Loucy (cell line): ENCODE measurements at regions not wholly inside any gene's neighbourhood (a gene's known extent, or its start where the extent isn't known, plus 50 kb on each side); places are given as distances from the start of the nearest gene placed in this dataset.
A peak's percentile ranks its signal among the peaks of the same experiment; 100 is the strongest.

Experiments
- H2AFZ ChIP-seq: fragments of 200-600 bp; sonication (generic); 2 replicates; pipeline ENCODE4 v1.6.0; 2016; ENCODE audit warnings: antibody characterized with exemption, mild to moderate bottlenecking, low read length, moderate library complexity
- H3F3A ChIP-seq: fragments of 200-600 bp; 2 replicates; pipeline ENCODE4 v1.6.0; 2016; ENCODE audit warnings: antibody characterized with exemption, low read depth, mild to moderate bottlenecking
- H3K27me3 ChIP-seq: fragments of 200-600 bp; sonication (generic); 2 replicates; pipeline ENCODE4 v1.6.1; 2014; ENCODE audit warnings: low read length, mild to moderate bottlenecking; ENCODE audit not compliant: insufficient read depth, poor library complexity, severe bottlenecking
- H3K36me3 ChIP-seq: fragments of 200-600 bp; sonication (generic); 2 replicates; pipeline ENCODE4 v1.6.1; 2016; ENCODE audit warnings: low read length; ENCODE audit not compliant: insufficient read depth
- H3K4me1 ChIP-seq: fragments of 200-600 bp; sonication (generic); 2 replicates; pipeline ENCODE4 v1.5.1; 2014; ENCODE audit warnings: low read length, mild to moderate bottlenecking; ENCODE audit not compliant: insufficient read depth, poor library complexity, severe bottlenecking
- H3K4me2 ChIP-seq: fragments of 200-600 bp; sonication (generic); 2 replicates; pipeline ENCODE4 v1.6.0; 2014; ENCODE audit warnings: antibody characterized with exemption, low read length, low read depth, mild to moderate bottlenecking; ENCODE audit not compliant: poor library complexity, severe bottlenecking
- H3K4me3 ChIP-seq: fragments of 200-600 bp; sonication (generic); 2 replicates; pipeline ENCODE4 v1.5.1; 2014; ENCODE audit warnings: low read length, mild to moderate bottlenecking, mixed read lengths; ENCODE audit not compliant: poor library complexity, severe bottlenecking
- H3K79me2 ChIP-seq: fragments of 200-600 bp; sonication (generic); 2 replicates; pipeline ENCODE4 v1.6.1; 2014; ENCODE audit warnings: low read length; ENCODE audit not compliant: insufficient read depth
- H3K9ac ChIP-seq: fragments of 200-600 bp; sonication (generic); 2 replicates; pipeline ENCODE4 v1.6.0; 2014; ENCODE audit warnings: mild to moderate bottlenecking, low read depth, low read length, moderate library complexity; ENCODE audit not compliant: poor library complexity, severe bottlenecking
- H3K9me2 ChIP-seq: fragments of 200-600 bp; sonication (generic); replicated peaks from 2 replicates; pipeline ENCODE4 v1.6.1; 2016; ENCODE audit warnings: low read depth, low read length, mixed read lengths
- H3K9me3 ChIP-seq: fragments of 200-600 bp; sonication (generic); 2 replicates; pipeline ENCODE4 v1.6.1; 2014; ENCODE audit warnings: mild to moderate bottlenecking, antibody characterized with exemption, low read length, low read depth; ENCODE audit not compliant: insufficient read depth
- H4K20me1 ChIP-seq: fragments of 200-600 bp; sonication (generic); 2 replicates; pipeline ENCODE4 v1.6.0; 2014; ENCODE audit warnings: antibody characterized with exemption, low read length, mild to moderate bottlenecking; ENCODE audit not compliant: insufficient read depth, poor library complexity, severe bottlenecking
- CTCF ChIP-seq: fragments of 200-600 bp; sonication (generic); conservative IDR thresholded peaks from 2 replicates; pipeline ENCODE4 v1.5.1; 2014; ENCODE audit warnings: mild to moderate bottlenecking, antibody characterized with exemption, low read length
- EZH2phosphoT487 ChIP-seq: fragments of 200-600 bp; IDR thresholded peaks from 2 replicates; pipeline ENCODE4 v1.6.1; 2018; ENCODE audit warnings: antibody characterized with exemption, mild to moderate bottlenecking, moderate library complexity, borderline replicate concordance

- no peak overlapping the region for H3K9ac ChIP-seq
- H3F3A ChIP-seq, result no peaks in the 10 kb centered on the region
- H3K4me2 ChIP-seq, result peak overlapping the region; percentile 22
- TF ChIP-seq EZH2phosphoT487 (no peak), CTCF (no peak)
- no peaks in the 10 kb centered on the region for H3K9me2 ChIP-seq
- H3K36me3 ChIP-seq, result no peaks in the 10 kb centered on the region
- H2AFZ ChIP-seq, result peak overlapping the region; percentile 47
- H3K4me3 ChIP-seq, result no peak overlapping the region
- no peaks in the 10 kb centered on the region for H4K20me1 ChIP-seq
- no peaks in the 10 kb centered on the region for H3K27me3 ChIP-seq
- H3K9me3 ChIP-seq, result no peaks in the 10 kb centered on the region
- H3K4me1 ChIP-seq, result peaks cover 49% of the 10 kb centered on the region
- H3K79me2 ChIP-seq, result no peaks in the 10 kb centered on the region
Measured at GRCh38 chr2:136323935-136324334, 206.0 kb upstream of the CXCR4 start.

GRCh38 chr2:136323195-136323594 is 205.2 kb upstream of the CXCR4 start:
- Histone ChIP-seq H3K79me2 (no peaks in the 10 kb centered on the region), H3K4me3 (no peak overlapping the region), H3F3A (no peaks in the 10 kb centered on the region), H3K9ac (no peak overlapping the region), H3K4me2 (peak overlapping the region; percentile 14), H4K20me1 (no peaks in the 10 kb centered on the region), H3K36me3 (no peaks in the 10 kb centered on the region), H3K9me3 (no peaks in the 10 kb centered on the region), H3K27me3 (no peaks in the 10 kb centered on the region), H3K4me1 (peaks cover 56% of the 10 kb centered on the region), H2AFZ (peak overlapping the region; percentile 4; the same call in 1 of the 2 replicates), H3K9me2 (no peaks in the 10 kb centered on the region)
- TF ChIP-seq CTCF (no peak), EZH2phosphoT487 (no peak)

GRCh38 chr2:136322428-136322827 is 204.5 kb upstream of the CXCR4 start:
- H3K4me1 ChIP-seq, result peaks cover 55% of the 10 kb centered on the region
- no peaks in the 10 kb centered on the region for H3K9me3 ChIP-seq
- no peak overlapping the region for H3K4me3 ChIP-seq
- H4K20me1 ChIP-seq, result no peaks in the 10 kb centered on the region
- no peaks in the 10 kb centered on the region for H3K9me2 ChIP-seq
- H3K79me2 ChIP-seq, result no peaks in the 10 kb centered on the region
- H2AFZ ChIP-seq, result 0 out of 2 replicates have a peak overlapping the region, but pooled peaks have one; percentile 11
- no peaks in the 10 kb centered on the region for H3F3A ChIP-seq
- no peak overlapping the region for H3K9ac ChIP-seq
- TF ChIP-seq CTCF, result peak; percentile 11; the same call in 1 of the 2 replicates
- TF ChIP-seq EZH2phosphoT487, result no peak
- no peaks in the 10 kb centered on the region for H3K27me3 ChIP-seq
- H3K4me2 ChIP-seq, result peak overlapping the region; percentile 14
- H3K36me3 ChIP-seq, result no peaks in the 10 kb centered on the region
